HUDEP-2 (cell line): ENCODE measurements at regions not wholly inside any gene's neighbourhood (a gene's known extent, or its start where the extent isn't known, plus 50 kb on each side); places are given as distances from the start of the nearest gene placed in this dataset.
"Not testable (repeated sequence)": the region's sequence is repeated elsewhere in the genome, so short reads cannot be mapped to it uniquely, and the experiment has no call there.

ENCODE experiments used
- DNase-seq, 76 experiments: peaks; one replicate each; lab custom pipeline; 2025; ENCODE audit not compliant: unreplicated experiment in 76 of 76; lab: John Stamatoyannopoulos, UW

GRCh38 chr14:58875613-58876012 lies 237.9 kb downstream of the DACT1 start:
- no peak for DNase-seq

DNA sequence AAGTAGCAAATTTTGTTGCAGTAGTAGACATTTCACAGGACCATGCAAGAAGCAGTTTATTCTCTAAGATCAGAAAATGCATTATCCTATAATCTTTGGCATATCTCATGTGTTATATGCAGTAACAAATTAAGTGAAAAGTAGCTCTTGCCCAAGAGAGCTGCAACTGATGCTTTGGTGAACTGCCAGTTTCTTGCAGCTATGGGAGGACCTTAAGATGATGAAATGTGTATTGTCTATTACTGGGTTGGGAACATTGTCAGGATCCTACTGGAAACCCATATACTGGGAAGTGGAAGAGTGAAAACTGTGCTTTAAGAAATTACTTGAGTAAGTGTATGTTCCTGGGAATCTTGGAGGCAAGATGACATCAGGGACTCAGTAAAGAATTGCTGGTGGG lies 238.8 kb downstream of the DACT1 start:
- DNase-seq: no peak

- no peak for DNase-seq
Measured at GRCh38 chr14:58878439-58879139, 240.8 kb downstream of the DACT1 start.

- DNase-seq: no peak
Measured at GRCh38 chr14:58881433-58881832, 243.7 kb downstream of the DACT1 start.

DNA sequence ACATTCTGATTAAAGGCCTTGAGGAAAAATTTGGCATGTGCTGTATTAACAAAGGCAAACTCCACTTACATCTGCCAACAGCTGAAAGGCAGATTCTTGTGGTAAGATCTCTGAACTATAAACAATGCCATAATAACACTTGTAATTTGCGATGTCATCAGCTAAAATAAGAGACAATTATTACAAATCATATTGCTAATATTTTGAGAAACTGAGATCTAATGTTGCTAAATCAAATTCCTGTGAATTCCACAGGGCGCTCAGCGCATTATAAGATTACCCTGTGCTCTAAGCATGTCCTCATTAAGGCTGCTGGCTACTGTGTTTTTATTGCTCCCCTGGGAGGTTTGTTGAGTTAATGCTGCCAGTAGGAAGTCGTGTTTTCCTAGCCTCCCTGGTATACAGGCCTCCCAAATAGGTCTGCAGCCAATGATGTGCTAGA lies 244.8 kb downstream of the DACT1 start:
- DNase-seq: no peak

DNA sequence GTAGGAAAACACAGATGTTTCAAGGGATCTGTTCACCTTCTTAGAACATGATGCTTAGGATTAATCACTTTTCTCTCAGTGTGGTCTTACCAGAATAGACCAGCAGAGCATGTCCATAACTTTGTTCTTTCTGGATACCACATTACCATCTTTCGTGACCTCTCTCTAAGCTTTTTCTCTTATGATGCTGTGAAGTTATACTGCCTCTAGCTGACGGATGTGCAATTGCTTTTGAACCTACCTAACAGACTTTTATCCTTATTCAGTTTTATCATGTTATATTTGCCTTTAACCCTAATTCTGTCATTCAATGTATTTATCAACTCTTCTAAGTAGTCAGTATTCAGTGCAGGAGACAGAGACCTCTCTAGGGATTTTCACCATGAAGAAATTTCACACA lies 246.7 kb downstream of the DACT1 start:
- no peak for DNase-seq

DNA sequence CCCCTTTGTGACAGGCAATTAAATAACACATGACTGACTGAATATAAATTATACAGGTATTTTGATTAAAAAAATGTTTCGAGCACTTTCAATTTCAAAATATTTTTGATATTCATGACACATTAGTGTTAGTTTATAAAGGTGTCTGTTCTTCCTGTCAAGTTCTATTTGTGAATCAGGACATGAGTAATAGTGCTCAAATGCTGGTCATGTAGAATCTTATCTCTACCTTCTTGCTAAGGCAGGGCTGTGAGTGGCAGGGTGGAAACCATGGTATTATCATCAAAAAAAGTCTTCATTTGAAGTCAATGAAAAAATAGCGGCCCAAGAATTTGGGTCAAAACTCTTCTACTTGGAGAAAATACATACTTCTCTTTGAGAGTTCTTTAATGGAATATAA lies 250.2 kb downstream of the DACT1 start:
- DNase-seq: no peak

DNA sequence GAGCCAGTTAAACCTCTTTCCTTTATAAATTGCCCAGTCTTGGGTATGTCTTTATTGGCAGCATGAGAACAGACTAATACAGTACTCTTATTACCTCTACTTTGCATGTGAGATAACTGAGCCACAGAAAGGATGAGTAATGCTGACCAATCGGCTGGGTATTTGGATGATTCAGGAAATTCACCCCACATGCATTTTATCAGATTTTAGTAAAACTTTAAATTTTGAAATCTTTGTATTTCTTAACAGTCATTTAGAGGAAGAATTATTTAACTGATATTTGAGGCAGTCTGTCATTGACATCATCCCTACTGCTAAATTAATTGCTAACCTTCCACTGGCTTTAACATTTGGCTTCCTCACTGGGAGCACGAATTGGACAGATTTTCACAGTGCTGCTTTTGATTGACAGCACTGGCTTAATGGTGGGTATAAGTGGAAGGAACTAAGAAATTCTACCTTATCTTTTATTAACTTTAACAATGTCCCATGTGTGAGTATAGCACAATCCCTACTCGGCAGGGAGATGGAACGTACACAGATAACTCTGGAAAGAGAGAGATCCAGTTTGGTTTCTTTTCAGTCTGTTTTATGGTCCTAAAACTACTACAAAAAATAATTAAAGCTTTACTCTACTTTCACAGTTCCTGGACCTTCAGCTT lies 261.0 kb downstream of the DACT1 start:
- DNase-seq: no peak

DNA sequence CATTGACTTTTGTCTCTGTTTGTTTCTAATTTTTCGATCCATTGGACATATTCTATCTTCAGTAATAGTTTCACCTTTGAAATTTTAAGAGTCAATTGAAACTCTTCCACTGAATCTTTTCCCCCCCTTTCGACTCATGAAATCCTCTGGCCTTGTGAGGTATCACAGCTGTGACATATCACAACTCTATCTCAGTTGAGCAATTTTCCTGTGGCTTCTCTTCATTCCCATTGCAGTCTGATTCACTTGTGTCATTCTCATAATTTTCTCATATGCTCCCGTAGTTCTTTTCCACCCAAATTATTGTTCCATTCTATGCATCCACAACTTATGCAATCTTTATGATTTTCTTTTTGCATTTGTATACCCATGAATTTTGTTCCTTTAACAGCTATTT lies 261.6 kb downstream of the DACT1 start:
- DNase-seq: no peak

GRCh38 chr14:58901826-58902225 lies 264.1 kb downstream of the DACT1 start:
- DNase-seq: no peak

DNA sequence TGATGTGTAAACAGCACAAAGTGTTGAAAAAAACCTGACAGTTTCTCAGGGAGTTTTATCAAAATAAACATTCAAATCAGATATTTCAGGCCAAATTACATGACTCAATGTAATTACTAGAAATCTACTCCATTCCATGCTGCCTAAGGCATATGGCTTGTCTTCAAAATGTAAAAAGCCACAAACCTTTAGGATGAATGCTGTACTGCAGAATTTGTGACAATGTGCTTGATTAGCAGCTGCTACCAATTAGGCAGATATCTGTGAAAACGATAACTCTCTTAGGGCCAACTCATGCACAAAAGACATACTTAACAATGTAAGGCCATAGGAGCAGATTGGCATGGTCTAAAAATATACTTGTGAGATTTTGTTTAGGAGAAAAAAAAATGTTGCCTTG lies 267.0 kb downstream of the DACT1 start:
- DNase-seq: no peak

DNA sequence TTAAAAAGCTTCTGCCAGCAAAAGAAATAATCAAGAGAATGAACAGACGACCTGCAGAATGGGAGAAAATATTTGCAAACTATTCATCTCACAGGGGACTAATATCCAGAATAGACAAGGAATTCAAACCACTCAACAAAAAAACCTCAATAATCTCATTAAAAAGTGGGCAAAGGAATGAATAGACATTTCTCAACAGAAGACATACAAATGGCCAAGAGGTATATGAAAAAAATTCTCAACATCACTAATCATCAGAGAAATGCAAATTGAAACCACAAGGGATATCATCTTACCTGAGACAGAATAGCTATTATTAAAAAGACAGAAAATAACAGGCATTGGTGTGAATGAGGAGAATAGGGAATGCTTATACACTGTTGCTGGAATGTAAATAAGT lies 270.0 kb downstream of the DACT1 start:
- no peak for DNase-seq

DNA sequence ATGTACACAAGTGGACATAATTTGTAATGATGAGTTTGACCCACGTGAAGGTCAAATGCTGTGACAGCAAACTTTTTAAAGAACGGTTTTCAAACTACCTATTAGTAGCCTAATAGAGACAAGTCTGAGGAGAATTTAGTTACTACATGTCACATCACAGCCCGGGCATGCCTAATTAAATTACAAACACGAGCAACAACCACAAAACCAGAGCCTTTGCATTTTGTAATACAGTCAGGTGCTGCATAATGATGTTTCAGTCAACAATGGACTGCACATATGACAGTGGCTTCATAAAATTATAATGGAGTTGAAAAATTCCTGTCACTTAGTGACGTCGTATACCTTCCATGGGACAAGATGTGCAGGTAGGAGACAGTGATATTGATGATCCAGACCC lies 274.5 kb downstream of the DACT1 start:
- no peak for DNase-seq

DNA sequence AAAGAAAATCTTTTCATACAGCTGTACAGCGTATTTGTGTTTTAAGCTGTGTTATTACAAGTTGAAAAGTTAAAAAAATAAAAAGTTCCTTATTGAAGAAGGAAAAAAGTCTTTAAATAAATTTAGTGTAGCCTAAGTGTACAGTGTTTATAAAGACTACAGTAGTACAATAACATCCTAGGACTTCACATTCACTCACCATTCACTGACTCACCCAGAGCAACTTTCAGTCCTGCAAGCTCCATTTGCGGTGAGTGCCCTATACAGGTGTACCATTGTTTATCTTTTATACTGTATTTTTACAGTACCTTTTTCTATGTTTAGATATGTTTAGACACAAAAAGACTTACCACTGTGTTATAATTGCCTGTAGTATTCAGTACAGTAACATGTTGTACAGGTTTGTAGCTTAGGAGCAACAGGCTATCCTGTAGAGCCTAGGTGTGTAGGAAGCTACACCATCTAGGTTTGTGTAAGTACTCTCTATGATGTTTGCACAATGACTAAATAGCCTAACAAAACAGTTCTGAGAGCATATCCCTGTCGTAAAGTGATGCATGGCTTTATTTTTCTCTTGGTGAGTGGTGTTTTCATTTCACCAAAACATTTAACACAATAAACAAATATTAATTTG lies 275.2 kb downstream of the DACT1 start:
- DNase-seq: no peak

DNA sequence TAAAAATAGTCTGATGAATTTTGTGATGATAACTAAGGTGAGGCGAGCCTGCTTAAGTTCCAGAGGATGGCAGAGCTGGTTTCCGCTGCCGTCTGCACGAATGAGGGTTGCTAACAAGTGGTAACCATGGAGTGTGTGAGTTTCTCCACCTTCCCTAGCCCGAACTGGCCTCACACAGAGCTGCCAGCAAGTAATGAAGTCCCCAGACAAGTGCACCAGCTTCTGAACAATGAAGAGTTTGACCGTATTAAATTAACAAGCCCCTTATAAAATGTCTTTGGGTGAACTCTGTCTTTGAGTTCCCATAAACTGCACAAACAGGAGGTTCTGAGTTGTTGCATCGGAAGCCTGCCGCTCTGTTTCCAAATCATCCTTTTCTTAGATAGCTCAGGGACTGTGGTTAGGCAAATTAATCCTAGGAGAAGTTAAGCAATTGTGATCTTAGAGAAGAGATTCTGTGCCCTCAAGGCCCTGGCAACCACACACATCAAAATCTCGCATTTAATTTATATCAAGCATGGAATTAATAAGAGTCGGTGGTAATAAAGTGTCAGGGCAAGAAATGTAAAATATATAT lies 274.1 kb upstream of the DAAM1 start:
- no peak for DNase-seq

- no peak for DNase-seq
Measured at GRCh38 chr14:58915646-58916045, 272.8 kb upstream of the DAAM1 start.

DNA sequence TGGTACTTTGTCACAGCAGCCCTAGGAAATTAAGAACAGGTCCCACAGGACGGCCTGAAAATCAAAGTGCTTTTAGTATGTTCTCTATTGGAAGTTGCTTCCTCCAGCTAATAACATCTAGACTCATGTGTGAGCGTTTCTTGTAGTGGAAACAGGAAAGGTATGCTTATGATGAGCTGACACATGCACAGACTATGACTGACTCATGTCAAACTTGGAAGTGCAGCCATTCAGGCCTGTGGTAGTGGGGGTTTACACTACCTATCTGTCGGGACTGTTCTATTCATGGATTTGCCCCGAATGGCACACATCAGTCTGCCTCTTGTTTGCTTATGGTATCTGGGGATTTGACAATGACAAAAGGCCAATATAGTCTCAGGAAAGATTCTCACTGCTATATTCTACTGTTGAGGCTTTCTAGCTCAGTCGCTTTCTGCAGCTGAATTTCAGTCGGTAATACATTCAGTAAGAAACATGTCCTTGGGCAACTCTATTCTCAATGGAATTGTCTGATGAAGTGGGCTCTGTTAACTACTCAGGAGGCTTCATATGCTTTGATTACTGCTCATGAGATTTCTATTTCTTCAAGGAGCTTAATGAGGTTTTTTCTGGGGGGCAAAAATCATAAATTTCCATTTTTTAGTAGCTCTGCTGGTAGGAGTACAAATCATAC lies 270.3 kb upstream of the DAAM1 start:
- DNase-seq: no peak

DNA sequence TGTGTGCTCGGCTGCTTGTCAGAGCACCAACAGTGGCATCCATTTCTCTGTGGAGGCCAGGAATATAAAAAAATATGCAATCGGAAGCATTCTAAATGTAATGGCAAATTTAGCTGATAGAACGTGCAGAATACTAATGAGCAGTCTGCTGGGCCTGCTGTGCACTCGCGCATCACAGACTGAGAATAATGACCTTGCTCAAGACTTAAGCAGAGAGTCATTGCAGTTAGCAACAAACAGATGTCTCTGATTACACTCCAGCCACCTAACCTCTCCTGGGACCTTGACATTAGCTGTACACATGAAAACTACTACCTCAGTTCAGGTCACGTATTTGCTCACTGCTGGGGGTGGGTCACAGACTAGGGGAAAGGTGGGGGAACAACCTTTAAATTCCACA lies 269.2 kb upstream of the DAAM1 start:
- DNase-seq: no peak

- DNase-seq: no peak
Measured at GRCh38 chr14:58920230-58920629, 268.2 kb upstream of the DAAM1 start.

DNA sequence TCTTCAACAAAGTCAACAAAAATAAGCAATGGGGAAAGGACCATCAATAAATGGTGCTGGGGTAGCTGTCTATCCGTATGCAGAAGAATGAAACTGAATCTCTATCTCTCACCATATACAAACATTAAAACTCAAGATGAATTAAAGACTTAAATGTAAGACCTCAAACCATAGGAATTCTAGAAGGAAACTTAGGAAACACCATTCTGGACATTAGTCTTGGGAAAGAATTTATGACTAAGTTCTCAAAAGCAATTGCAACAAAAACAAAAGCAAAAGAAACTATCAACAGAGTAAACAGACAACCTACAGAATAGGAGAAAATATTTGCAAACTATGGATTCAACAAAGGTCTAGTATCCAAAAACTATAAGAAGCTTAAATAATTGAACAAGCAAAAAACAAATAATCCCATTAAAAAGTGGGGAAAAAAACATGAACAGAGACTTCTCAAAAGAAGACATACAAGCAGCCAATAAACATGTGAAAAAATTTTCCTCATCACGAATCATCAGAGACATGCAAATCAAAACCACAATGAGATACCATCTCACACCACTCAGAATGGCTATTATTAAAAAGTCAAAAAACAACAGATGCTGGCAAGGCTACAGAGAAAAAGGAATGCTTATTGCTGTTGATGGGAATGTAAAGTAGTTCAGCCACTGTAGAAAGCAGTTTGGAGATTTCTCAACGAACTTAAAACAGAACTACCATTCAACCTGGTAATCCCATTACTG lies 266.1 kb upstream of the DAAM1 start:
- DNase-seq: not testable (repeated sequence)
